Activated CD8-positive, alpha-beta memory T cell treated with anti-CD3 and anti-CD28 coated beads, Interleukin-2, amount 50 U/mL, for 1 hour (primary cell): ENCODE measurements at regions not wholly inside any gene's neighbourhood (a gene's known extent, or its start where the extent isn't known, plus 50 kb on each side); places are given as distances from the start of the nearest gene placed in this dataset.
"Not testable (repeated sequence)": the region's sequence is repeated elsewhere in the genome, so short reads cannot be mapped to it uniquely, and the experiment has no call there.

Source experiments
- DNase-seq: peaks from one replicate; pipeline ENCODE4 v3.0.0-alpha.2; 2020; ENCODE audit errors: extremely low read depth

- no peak for DNase-seq
These were observed 322.4 kb downstream of the TMEM167A start for GRCh38 chr5:82754759-82755158.

- DNase-seq = no peak
These were observed 323.0 kb downstream of the TMEM167A start for GRCh38 chr5:82754036-82754746.

- no peak for DNase-seq
These were observed 323.8 kb downstream of the TMEM167A start for GRCh38 chr5:82753374-82753773.

GRCh38 chr5:82749461-82749820 is 327.8 kb downstream of the TMEM167A start:
- no peak for DNase-seq

- DNase-seq = no peak
These were observed 328.3 kb downstream of the TMEM167A start for GRCh38 chr5:82748688-82749460.

- DNase-seq = no peak
These were observed 329.2 kb downstream of the TMEM167A start for GRCh38 chr5:82747986-82748385.

- DNase-seq = no peak
These were observed 332.2 kb downstream of the TMEM167A start for GRCh38 chr5:82745016-82745415.

- no peak for DNase-seq
These were observed 338.4 kb downstream of the TMEM167A start for GRCh38 chr5:82738681-82739269.

- no peak for DNase-seq
These were observed 341.9 kb downstream of the TMEM167A start for GRCh38 chr5:82735160-82735789.

GRCh38 chr5:82734347-82734746 is 342.8 kb downstream of the TMEM167A start:
- DNase-seq = no peak

- no peak for DNase-seq
These were observed 346.3 kb downstream of the TMEM167A start for GRCh38 chr5:82730913-82731312.

GRCh38 chr5:82728926-82729702 is 348.1 kb downstream of the TMEM167A start:
- no peak for DNase-seq

- DNase-seq = no peak
These were observed 354.0 kb downstream of the TMEM167A start for GRCh38 chr5:82723168-82723567.

- no peak for DNase-seq
These were observed 356.1 kb downstream of the TMEM167A start for GRCh38 chr5:82721087-82721410.

- no peak for DNase-seq
These were observed 356.7 kb downstream of the TMEM167A start for GRCh38 chr5:82720213-82721086.

GRCh38 chr5:82719368-82719767 is 357.8 kb downstream of the TMEM167A start:
- DNase-seq = no peak

GRCh38 chr5:82717738-82718137 is 359.5 kb downstream of the TMEM167A start:
- DNase-seq = no peak

GRCh38 chr5:82714732-82715131 is 362.5 kb downstream of the TMEM167A start:
- not testable (repeated sequence) for DNase-seq

GRCh38 chr5:82713811-82714210 is 363.4 kb downstream of the TMEM167A start:
- DNase-seq = no peak

- DNase-seq = no peak
These were observed 369.5 kb downstream of the TMEM167A start for GRCh38 chr5:82707741-82708140.

GRCh38 chr5:82704381-82704780 is 372.8 kb downstream of the TMEM167A start:
- no peak for DNase-seq
